ENCODE measurements at regions not wholly inside any gene's neighbourhood (a gene's known extent, or its start where the extent isn't known, plus 50 kb on each side); places are given as distances from the start of the nearest gene placed in this dataset.
"Not testable (repeated sequence)": the region's sequence is repeated elsewhere in the genome, so short reads cannot be mapped to it uniquely, and the experiment has no call there.

DNA sequence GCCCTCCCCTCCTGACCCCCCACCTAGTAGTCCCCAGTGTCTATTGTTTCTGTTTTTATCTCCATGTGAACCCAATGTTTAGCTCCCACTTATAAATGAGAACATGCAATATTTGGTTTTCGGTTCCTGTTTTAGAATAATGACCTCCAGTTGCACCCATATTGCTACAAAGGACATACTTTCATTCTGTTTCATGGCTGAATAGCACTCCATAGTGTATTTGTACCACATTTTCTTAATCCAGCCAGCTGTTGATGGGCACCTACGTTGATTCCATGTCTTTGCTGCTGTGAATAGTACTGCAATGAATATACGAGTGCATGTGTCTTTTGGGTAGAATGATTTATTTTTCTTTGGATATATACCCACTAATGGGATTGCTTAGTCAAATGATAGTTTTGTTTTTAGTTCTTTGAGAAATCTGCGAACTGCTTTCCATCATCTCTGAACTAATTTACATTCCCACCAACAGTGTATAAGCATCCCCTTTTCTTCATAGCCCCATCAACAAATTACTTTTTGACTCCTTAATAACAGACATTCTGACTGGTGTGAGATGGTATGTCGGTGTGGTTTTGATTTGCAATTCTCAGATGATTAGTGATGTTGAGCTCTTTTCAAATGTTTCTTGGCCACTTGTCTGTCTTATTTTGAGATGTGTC lies 128.4 kb upstream of the PHYHIPL start:
- Histone ChIP-seq H3K4me1 (peaks cover 6% of the 10 kb centered on the region; the same call in 1 of the 2 replicates), H3K36me3 (no peaks in the 10 kb centered on the region), H3K4me3 (ENCODE audit: low read depth, low read length) (no peak overlapping the region), H3K27me3 (no peaks in the 10 kb centered on the region), H3K9me3 (no peaks in the 10 kb centered on the region)
- DNase-seq: no peak
- TF ChIP-seq, protein P1, sequence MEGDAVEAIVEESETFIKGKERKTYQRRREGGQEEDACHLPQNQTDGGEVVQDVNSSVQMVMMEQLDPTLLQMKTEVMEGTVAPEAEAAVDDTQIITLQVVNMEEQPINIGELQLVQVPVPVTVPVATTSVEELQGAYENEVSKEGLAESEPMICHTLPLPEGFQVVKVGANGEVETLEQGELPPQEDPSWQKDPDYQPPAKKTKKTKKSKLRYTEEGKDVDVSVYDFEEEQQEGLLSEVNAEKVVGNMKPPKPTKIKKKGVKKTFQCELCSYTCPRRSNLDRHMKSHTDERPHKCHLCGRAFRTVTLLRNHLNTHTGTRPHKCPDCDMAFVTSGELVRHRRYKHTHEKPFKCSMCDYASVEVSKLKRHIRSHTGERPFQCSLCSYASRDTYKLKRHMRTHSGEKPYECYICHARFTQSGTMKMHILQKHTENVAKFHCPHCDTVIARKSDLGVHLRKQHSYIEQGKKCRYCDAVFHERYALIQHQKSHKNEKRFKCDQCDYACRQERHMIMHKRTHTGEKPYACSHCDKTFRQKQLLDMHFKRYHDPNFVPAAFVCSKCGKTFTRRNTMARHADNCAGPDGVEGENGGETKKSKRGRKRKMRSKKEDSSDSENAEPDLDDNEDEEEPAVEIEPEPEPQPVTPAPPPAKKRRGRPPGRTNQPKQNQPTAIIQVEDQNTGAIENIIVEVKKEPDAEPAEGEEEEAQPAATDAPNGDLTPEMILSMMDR (IDR thresholded peaks at IDR 0.05; ENCODE audit: low read depth, low read length): no peak

DNA sequence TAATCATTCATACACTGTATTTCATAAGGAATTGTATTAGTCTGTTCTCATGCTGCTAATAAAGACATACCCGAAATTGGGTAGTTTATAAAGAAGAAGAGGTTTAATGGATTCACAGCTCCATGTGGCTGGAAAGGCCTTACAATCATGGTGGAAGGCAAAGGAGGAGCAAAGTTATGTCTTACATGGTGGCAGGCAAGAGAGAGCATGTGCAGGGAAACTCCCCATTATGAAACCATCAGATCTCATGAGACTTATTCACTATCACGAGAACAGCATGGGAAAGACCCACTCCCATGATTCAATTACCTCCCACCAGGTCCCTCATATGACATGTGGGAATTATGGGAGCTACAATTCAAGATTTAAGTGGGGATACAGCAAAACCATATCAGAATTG lies 122.9 kb upstream of the PHYHIPL start:
- not testable (repeated sequence) for DNase-seq; H3K4me3 ChIP-seq (ENCODE audit: low read depth, low read length); H3K36me3 ChIP-seq; H3K4me1 ChIP-seq; H3K9me3 ChIP-seq; H3K27me3 ChIP-seq

DNA sequence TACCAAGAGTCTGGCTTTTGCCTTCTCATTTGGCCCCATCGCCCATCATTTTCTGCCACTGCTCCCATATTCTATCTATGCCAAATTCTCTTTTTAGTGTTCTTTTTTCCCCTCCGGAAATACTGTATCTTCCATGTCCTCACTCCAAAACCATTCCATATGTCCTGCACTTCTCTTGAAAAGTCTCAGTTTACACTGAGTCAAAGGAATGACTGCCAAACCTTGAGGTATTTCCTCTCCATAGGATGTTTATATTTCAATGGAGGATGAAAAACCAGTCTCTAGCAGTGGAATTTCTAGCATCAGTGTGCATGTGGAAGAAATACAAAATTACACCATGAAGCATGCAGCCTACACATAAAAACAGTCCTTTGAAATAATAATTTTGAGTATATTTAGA lies 121.4 kb upstream of the PHYHIPL start:
- Histone ChIP-seq H3K36me3 (no peaks in the 10 kb centered on the region), H3K9me3 (no peaks in the 10 kb centered on the region), H3K4me3 (ENCODE audit: low read depth, low read length) (no peak overlapping the region), H3K4me1 (peaks cover 14% of the 10 kb centered on the region), H3K27me3 (no peaks in the 10 kb centered on the region)
- no peak for DNase-seq
- TF ChIP-seq, protein P1 (IDR thresholded peaks at IDR 0.05; ENCODE audit: low read depth, low read length): no peak

DNA sequence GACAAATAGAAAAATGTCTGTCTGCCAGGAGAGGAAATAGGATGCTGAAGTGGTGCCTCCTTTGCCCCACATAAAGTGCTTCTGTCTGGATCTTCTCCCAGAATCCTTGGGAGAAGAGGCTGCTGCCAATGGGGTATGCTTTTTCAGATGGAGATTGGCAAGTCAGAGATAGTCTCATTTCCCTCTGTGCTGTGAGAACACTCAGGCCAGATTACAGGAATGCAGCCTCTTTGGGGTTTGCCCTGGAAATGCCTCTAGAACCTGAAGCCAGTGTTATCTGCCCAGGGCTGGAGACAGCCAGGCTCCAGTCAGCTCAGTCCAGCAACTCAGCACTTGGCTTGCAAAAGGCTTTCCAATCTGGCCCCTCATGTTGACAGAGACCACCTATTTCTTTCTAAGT lies 119.1 kb upstream of the PHYHIPL start:
- TF ChIP-seq, protein P1 (IDR thresholded peaks at IDR 0.05; ENCODE audit: low read depth, low read length): no peak
- H3K4me3 ChIP-seq (ENCODE audit: low read depth, low read length): no peak overlapping the region
- H3K9me3 ChIP-seq: no peaks in the 10 kb centered on the region
- no peaks in the 10 kb centered on the region for H3K36me3 ChIP-seq
- peaks cover 31% of the 10 kb centered on the region for H3K4me1 ChIP-seq
- peak; percentile 8 for DNase-seq
- H3K27me3 ChIP-seq: no peaks in the 10 kb centered on the region

DNA sequence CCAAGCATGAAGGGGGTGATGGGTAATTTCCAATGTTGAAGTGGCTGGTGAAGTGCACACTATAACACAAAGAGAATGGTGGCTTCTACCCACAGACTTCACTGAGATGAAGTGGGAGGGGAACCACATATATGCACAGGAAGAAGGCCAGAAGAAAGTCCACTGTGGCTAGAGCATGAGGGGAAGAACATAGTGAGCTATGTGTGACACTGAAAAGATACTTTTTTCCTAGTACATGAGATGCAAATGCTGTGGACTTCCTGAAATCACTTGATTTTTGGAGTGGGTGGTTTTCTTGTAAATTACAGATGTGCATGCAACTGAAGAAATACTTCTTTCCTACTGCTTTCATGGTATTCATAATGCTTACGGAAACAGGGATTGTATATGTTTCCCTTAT lies 115.6 kb upstream of the PHYHIPL start:
- H3K4me3 ChIP-seq (ENCODE audit: low read depth, low read length): no peak overlapping the region
- no peaks in the 10 kb centered on the region for H3K36me3 ChIP-seq
- TF ChIP-seq, protein P1 (IDR thresholded peaks at IDR 0.05; ENCODE audit: low read depth, low read length): no peak
- no peaks in the 10 kb centered on the region for H3K9me3 ChIP-seq
- H3K4me1 ChIP-seq: peaks cover 54% of the 10 kb centered on the region
- DNase-seq: no peak
- no peaks in the 10 kb centered on the region for H3K27me3 ChIP-seq

DNA sequence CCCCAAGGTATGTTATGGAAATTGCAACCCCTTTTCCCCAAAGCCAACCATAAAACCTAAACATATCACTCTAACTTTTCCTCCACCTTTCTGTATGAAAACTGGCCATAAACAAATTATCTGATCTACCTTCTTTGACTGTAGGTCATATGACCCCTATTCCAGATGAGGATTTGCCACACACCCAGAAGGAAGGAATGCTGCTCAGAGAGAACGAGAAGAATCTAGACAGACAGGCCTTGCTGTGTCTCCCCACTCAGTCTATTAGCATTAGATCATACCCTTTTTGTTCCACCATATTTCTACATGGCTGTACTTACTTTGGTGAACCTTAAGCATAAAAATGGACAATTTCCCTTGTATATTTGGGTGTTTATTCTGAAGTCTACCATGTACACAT lies 113.0 kb upstream of the PHYHIPL start:
- Histone ChIP-seq H3K4me3 (ENCODE audit: low read depth, low read length) (no peak overlapping the region), H3K36me3 (no peaks in the 10 kb centered on the region)
- TF ChIP-seq, protein P1 (IDR thresholded peaks at IDR 0.05; ENCODE audit: low read depth, low read length): no peak

More for the DNA sequence above, 113.0 kb upstream of the PHYHIPL start:
- Histone ChIP-seq H3K27me3 (no peaks in the 10 kb centered on the region), H3K4me1 (peaks cover 48% of the 10 kb centered on the region), H3K9me3 (no peaks in the 10 kb centered on the region)
- DNase-seq: no peak
